SK-N-SH treated with all-trans-retinoic acid at 6 μM for 48 hours (cell line): ENCODE measurements at regions not wholly inside any gene's neighbourhood (a gene's known extent, or its start where the extent isn't known, plus 50 kb on each side); places are given as distances from the start of the nearest gene placed in this dataset.

ENCODE experiments used
- ESRRG ChIP-seq: fragments of 250-450 bp; sonication (Bioruptor Pico); IDR thresholded peaks from 2 replicates; pipeline ENCODE4 v1.6.1; 2021; ENCODE audit warnings: mild to moderate bottlenecking
- ZFP30 ChIP-seq: fragments of 450-650 bp; formaldehyde crosslinking; IDR thresholded peaks from 2 replicates; pipeline ENCODE4 v1.5.0; 2022; ENCODE audit warnings: mild to moderate bottlenecking, moderate library complexity
- ZNF565 ChIP-seq: fragments of 450-650 bp; formaldehyde crosslinking; conservative IDR thresholded peaks from 2 replicates; pipeline ENCODE4 v1.5.0; 2020; ENCODE audit warnings: low read depth, mild to moderate bottlenecking, moderate library complexity

DNA sequence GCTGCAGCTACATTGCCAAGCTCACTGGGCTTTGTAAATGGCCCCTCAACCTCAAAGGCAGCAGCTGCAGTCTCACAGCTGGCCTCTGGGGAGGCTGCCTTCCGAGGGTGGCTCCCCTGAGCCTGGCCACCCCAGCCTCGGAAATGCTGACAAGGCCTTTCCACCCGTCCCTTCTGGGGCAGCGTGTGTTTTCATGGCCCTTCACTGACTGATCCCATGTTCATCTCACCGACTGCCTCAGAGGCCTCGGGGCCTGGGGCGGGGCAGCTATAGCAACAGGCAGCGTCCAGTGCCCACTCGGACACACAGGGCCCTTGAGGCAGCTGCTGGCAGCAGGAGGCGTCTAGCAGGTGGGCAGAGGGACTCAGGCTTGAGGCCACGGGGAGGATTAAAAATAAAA is 149.7 kb downstream of the GLI2 start:
- TF ChIP-seq ZFP30 (CRISPR knock-in tag) (no peak), ZNF565 (no peak), ESRRG (CRISPR knock-in tag) (no peak)
